HG03565 (cell line): ENCODE measurements at regions not wholly inside any gene's neighbourhood (a gene's known extent, or its start where the extent isn't known, plus 50 kb on each side); places are given as distances from the start of the nearest gene placed in this dataset.

Experiments
- ATAC-seq: cut with Tn5 transposase; IDR thresholded peaks from one replicate; pipeline ENCODE4 v1.9.1; 2021; ENCODE audit warnings: mild to moderate bottlenecking, moderate library complexity; ENCODE audit not compliant: unreplicated experiment

DNA sequence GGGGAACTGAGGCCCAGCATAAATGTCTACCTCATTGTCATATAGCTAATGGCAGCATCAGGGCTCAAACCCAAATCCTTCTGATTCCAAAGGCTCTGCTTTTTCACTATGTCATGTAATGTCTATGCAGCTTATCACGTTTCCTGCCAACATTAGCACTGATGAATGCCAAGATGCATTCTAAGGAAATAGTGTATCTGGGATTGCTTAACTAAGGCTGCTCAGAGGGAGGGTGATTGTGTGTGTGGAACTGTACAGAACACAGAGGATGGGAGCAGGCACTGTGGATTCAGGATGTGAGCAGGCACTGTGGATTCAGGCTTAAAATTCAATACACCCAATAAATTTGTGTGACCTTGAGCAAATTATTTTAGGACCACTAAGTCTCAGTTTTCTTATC, 456.4 kb upstream of the DEPDC1 start:
- no peak for ATAC-seq

DNA sequence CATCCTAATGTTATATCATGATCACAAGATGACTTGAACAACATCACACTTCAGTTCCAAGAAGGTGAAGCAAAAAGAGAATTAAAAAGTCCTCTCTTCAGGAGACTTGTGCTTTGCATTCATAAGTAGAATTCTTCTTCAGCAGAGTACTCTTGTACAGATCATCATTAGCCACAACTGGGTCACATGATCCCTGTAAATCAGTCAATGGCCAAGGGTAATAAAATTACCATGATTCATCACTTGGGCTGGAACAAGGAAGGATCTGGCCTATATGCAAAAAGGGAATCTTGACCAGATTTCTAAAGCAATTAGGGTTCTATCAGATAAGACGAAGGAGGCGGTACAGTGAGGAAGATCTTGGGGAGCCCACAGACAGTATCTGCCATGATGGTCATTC, 458.0 kb upstream of the DEPDC1 start:
- no peak for ATAC-seq

DNA sequence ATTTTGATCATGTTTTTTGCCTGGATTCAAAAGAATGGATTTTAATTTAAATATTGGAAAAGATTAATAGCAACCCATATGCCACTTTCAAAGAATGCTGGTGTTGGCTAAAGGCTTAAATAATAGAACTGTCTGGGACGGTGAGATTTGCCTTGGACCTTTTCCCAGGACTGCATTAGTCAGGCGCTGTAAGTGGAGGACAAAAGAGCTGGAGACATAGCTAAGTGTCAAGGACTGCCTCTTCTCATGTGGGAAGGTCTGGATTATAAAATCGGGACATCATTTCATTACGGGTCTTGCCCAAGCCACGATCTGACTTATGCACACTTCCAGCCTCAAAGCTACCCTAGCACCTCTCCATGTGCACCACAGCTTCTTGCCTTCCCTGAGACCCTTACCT, 458.5 kb upstream of the DEPDC1 start:
- no peak for ATAC-seq

DNA sequence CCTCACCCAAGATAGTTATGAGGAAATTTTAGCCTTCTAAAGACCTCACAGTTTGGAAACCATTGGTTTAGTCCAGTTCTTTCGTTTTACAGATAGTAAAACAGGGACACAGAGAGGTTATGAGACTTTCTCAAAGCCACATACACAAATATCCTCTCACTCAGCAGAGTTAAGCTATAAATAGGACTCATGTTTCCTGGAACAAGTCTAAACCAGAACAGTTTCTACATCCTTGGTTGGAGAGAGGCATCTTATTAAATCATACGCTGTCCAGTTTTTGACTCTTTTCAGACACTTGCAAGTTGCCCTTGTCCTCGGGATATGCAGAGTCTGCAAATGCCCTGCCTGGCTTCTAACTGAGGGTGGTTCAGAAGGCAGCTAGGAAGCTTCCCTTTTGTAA, 462.1 kb upstream of the DEPDC1 start:
- ATAC-seq: no peak

DNA sequence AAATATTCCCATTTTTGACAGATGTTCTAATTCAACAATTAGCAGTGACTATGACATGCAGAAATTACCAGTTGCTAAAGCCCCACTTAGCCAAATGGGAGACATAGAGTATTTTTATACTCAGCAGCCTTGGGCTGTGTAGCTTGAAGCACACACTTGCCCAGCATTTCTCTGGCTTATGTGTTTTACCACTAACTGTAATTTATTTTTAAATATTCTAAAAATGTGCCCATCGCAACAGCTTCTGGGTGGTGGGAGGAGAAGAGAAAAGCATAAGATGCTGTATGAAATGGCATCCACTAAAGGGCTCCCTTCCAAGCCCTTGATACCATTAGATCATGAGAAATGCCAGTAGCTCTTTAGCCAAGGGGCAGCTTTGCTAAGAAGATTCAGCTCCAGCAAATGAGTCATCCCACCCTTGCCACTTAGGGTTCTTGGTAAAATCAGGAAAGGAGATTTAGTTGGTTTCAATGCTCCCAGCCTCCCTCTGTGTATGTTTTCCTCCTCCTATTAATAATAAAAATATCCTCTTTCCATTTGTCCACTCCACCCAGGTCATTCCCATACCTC, 462.7 kb upstream of the DEPDC1 start:
- ATAC-seq: no peak

DNA sequence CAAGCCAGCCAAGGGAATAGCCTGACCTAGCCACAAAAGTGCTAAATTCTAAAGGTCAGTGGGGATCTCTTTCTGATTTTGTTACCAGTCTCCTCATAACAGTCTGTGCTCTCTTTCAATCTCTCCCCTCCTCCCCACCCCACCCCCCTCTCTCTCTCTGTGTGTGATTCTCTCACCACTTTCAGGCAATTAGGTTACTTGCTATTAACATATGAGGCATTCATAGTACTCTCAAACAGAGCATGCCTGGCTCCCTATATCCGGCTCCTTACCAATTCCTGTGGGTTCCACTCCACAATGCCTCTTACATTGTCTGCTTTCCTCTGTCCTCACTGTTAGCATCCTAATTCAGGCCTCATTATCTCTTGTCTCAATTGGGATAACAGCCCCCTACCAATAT, 464.3 kb upstream of the DEPDC1 start:
- ATAC-seq: no peak

DNA sequence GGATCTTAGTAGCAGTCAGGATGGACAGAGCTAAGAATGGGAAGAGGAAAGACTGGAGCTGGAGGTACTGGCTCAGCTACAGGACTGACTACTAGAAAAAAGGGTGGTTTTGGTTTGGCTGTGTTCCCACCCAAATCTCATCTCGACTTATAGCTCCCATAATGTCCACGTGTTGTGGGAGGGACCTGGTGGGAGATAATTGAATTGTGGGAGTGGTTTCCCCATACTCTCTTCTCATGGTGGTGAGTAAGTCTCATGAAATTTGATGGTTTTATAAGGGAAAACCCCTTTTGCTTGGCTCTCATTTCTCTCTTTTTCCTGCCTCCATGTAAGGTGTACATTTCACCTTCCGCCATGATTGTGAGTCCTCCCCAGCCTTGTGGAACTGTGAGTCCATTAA, 466.5 kb upstream of the DEPDC1 start:
- ATAC-seq: no peak

DNA sequence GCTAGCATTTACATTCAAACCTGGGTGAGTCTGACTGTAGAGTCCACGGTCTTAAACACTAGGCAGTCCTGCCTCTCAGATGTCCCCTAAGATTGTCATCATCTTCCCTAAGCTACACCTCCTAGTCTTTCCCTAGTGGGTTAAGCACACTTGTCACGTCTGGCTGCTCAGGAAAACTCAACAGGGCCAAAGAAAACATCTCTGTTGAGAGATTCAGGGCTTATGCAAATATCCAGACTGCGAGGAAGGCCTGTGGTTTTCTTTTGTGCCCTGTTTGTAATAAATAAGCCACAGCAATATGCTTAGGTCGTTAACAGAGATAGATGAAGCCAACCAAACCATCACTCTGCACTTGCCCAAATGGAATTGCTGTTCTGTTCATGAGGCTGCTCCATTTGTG, 472.6 kb upstream of the DEPDC1 start:
- no peak for ATAC-seq

DNA sequence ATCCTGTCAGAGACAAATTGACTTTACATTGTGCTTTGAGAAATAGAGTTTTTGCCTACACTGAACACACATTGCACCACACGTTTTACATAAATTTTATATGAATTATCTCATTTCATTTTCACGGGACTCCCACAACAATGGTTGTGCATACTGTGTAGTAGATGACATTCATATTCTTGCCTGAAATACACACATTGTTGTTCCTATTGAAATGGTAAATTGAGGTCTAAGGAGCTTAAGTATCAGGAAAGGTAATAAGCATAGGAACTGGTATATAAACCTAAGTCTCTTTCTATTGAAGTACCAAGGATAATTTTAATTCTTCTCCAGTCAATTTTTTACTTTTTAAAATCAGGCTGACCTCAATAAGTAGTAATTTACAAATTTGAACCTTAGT, 473.7 kb upstream of the DEPDC1 start:
- ATAC-seq: no peak

DNA sequence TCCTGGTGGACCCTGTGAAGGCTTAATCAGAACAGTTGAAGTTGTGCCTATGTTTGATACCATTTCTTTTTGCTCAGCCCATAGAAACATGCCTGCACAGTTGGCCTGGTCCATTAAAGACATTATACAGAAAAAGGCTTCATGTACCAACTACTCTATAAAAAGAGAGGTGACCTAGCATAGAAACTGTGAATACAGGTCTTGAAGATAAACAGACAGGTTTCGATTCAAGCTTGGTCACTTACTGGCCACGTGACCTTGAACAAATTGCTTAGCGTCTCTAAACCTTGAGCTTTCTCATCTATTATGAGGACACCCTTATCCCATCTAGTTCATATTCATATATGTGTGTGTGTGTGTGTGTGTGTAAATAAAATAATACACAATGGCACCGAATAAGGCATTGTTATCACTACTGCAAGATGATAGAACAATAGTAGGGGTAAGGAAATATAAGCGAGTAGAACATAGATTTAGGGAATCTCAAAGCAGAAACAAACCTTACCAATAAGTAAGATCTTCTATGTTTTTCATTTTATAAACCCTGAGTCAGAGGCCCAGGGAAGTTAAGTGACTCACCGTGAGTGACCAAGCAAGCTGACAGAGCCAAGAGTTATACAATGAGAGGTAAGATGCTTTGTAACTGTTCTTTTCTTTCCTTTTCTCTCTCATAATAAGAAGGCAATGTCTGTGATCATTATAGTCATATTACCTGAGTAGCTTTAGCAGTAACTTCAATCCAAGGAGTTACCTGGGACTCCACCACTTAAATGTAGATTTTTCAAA, 476.8 kb upstream of the DEPDC1 start:
- ATAC-seq: no peak

DNA sequence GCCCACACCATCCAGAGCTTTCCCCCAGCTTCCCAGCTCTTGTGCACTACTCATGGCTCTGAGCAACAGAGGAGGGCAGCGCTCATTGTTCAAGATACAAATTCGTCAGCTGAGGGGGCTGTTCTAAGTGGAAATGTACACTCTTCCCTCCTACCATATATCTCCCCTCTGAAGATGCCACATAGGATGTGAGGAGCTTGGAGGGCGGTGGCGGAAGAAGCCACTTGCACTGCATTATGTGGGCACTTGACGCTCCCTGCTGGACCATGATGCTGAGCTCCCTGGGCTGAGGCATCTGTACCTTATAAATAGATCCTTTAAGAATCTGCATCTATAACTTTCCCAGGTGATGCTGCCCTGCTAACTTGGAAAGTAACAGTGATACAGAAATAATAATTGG, 477.6 kb upstream of the DEPDC1 start:
- ATAC-seq: no peak

DNA sequence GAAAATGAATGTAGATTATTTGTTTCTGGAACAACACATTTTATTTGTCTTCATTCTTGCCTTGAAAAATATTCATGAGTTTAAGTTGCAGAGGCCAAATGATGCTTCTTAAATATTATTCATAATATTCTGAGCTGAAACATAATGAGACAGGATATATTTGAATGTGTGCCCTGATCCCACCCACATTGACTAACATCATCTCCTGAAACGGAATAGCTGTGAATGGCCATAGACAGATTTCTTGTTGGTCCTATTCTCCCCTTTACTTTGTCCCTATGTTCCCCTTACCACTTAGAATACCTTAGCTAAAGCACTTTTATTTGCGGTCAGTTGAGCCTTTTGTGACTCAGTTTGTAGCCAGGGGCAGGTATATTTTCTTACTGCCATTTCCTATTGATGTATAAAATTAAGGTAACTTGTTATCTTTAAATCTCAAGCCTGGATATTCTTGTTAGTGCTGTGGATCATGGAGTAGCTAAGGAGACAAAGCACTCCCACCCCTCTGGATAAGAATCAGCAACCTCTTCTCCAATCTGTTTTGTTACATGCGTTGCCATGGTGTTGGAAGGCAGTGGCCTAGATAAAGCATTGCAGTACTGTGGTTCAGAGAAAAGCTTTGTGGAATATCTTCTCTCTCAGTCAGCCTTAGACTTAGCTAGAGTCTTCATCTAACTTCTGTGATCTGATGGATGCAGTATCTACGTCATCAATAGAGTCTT, 478.5 kb upstream of the DEPDC1 start:
- no peak for ATAC-seq

DNA sequence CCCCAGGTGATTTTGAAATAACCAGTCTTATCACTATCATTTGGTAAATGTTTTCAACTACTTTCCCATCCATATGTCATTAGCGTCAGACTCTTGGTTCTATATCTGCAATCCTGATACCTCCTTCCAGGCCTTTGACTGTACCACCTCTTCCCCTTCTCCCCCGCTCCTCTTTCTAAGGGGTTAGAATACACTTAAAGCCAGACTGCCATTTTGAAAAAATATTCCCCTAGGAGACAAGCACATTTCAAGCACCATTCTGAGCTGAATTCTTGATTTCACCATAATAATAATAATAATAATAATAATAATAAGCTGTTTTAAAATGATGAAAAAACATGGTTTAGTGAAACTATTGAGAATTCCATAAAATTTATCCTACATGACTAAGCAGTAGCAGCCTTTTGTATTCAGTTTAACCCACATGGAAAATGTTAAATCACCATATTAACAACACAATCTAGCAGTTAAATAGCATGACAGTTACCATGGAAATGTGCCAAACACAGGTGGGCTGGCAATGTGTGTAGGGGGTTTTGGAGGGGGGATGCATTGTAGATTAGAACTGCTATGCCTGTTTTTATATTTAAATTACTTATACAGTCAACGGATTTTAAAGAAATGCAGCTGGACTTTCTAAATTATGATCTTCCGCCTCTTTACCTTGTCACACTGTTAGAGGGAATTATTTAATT, 480.2 kb upstream of the DEPDC1 start:
- ATAC-seq: no peak

DNA sequence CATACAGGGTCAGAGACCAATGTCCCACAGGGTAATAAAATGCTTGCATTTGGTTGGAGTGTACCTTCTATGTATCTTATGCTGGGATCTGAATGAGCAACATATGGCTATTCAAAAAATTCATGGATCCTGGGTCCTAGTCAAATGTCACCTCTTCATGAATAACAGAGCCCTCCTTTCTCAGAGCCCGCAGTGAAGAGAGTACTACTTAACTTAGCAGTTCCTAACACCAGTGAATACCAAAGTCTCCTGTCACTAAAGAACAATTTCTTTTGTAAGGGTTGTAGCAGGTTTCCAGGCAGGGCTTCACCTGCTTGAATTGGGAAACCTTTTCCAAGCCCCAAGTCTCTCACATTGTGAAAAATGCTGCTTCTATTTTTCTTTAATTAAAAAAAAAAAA, 483.0 kb upstream of the DEPDC1 start:
- ATAC-seq: no peak

DNA sequence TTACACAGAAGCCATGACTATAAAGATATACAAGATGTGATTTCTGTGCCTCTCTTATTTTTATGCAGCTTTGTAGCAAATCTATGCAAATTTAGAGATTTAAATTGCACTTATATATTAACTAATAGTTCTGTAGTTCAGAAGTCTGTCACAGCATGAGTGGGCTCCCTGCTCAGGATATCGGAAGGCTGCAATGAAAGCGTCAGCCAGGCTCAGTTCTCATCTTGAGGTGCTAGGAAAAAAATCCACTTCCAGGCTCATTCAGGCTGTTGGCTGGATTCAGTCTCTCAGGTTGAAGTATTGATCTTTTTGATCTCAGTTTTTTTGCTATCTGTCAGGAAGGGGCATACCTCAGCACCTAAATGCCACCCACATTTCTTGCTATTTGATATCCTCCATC, 487.4 kb upstream of the DEPDC1 start:
- no peak for ATAC-seq

DNA sequence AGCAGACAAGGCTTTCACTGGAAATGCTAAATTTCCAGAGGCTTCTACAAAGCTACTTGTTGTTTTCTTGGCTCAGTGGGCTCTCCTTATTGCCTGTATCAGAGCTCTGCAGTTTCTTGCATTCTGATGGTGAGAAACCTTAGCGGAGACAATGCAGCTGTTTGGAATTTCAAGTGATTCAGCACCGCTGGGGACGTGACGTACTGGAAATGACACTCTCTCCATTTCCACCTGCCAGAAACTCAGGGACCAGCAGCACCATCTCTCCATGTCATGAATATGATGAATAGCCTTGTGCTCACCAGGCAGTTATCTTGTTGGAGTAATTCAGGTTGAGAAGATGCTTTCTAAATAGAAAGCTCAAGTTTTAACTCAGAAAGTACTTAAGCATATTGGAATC, 497.2 kb upstream of the DEPDC1 start:
- ATAC-seq: no peak

DNA sequence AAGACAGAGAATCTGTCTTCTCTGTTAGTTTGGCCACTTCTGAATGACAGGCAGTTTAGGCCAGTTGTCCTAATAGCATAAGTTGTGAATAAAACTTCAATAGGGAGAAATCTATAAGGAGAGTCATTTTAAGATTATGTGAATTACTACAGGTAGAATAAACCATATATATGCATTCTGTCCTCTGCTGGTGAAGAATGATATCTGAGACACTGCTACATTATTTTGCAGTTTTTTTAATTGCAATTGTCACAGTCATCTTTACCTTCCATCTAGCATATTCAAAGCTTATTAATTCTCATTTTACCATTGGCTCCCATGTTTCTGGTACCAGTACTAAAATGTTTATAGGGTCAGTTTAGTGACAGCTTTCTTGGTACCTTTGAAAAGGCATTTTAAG, 519.6 kb upstream of the DEPDC1 start:
- no peak for ATAC-seq

DNA sequence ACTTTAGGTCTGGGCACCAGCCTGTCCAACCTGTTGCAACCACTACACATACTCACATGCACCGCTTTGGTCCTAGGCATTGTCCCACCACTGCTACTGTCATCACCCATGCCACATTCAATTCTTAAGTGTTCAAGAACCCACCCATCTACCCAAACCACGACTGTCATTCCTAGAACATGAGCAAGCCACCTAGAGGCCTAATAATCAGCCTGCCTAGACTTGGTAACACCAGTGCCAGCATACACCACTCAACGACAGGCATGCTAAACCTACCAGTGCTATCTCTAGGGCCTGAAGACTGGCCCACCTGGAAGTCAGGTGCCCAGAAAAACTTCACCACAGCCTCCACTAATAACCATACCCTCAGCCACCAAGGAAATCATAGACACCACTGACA, 532.8 kb upstream of the DEPDC1 start:
- ATAC-seq: no peak

DNA sequence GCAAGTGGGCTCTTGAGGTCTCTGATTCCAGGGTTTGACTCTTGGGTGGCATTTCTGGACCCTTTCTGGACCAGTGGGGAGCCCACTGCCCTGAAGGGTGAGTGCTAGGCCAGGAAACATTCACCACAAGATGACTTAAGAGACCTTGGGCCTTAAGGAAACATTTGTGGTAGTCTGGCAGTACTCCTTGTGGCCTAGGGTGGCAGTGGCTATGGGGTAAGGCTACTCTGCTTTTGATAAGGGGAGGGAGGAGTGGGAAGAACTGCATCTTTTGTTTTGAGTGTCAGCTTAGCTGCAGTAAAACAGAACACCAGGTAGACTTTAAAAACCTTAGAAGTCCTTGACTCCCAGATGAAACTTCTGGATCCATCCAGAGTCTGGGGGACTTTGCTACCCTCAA, 529.3 kb upstream of the LRRC7 start:
- no peak for ATAC-seq

DNA sequence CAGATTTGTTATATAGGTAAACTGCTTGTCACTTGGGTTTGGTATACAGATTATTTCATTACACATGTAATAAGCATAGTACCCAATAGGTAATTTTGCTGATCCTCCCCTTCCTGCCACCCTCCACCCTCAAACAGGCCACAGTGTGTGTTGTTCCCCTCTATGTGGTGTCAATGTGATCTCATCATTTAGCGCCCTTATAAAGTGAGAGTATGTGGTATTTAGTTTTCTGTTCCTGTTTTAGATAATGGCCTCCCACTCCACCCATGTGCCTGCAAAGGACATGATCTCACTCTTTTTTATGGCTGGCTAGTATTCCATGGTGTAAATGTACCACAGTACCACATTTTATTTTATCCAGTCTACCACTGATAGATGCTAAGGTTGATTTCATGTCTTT, 522.1 kb upstream of the LRRC7 start:
- no peak for ATAC-seq

DNA sequence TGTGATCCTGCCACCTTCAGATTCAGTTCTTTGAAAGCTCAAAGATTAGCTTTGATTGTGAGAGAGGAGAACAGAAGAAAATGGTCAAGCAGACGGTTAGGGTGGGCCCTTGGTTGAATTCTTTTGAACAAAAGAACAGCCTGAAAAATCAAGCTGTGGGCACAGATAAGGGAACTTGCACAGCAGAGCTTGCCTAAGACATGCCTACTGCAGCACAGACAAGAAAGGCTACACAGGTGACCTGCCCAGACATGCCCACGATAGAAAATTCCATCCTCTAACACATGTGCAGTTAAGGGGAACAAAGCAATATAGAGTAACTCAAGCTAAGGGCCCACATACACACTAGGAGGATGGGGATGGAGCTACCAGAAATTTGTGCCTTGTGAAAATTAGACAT, 512.5 kb upstream of the LRRC7 start:
- peak; percentile 49 for ATAC-seq

DNA sequence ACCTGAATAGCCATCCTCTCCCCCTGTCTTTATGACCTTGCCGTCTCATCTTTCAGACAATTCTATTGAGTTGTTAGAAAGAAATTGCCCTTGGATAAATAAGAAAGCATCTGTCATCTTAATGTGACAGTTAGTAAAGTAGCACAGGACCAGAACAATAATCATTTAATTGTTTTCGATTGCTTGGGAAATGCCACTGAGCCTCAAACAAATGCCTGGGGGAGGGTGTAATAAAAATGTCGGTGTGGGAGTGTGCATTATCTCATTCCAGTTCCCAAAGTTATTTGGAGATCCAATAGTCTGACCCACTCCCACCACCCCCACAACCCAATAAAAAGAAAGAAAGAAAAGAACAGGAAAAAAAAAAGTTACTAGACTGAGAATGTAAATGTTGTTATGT, 509.3 kb upstream of the LRRC7 start:
- ATAC-seq: no peak
